Neuronal stem cell (in vitro differentiated cells): ENCODE measurements at regions not wholly inside any gene's neighbourhood (a gene's known extent, or its start where the extent isn't known, plus 50 kb on each side); places are given as distances from the start of the nearest gene placed in this dataset.

ENCODE experiments used
- DNase-seq: peaks from one replicate; pipeline ENCODE4 v3.0.0-alpha.2; 2013; ENCODE audit warnings: low spot score
- H2AFZ ChIP-seq: one replicate; pipeline ENCODE4 v1.6.1; 2013; ENCODE audit warnings: mild to moderate bottlenecking, low read length, inconsistent platforms
- H2AK5ac ChIP-seq: 2 replicates; pipeline ENCODE4 v1.6.1; 2013; ENCODE audit warnings: low read depth, mild to moderate bottlenecking, inconsistent platforms, low read length, moderate library complexity, mixed read lengths
- H2BK120ac ChIP-seq: 2 replicates; pipeline ENCODE4 v1.6.1; 2013; ENCODE audit warnings: low read depth, mild to moderate bottlenecking, inconsistent platforms, low read length, moderate library complexity, mixed read lengths
- H2BK12ac ChIP-seq: one replicate; pipeline ENCODE4 v1.6.1; 2013; ENCODE audit warnings: low read length, inconsistent platforms
- H2BK15ac ChIP-seq: 2 replicates; pipeline ENCODE4 v1.6.1; 2013; ENCODE audit warnings: mild to moderate bottlenecking, low read length, inconsistent platforms, mixed read lengths
- H2BK5ac ChIP-seq: one replicate; pipeline ENCODE4 v1.6.1; 2013; ENCODE audit warnings: inconsistent platforms, mild to moderate bottlenecking, low read length, moderate library complexity
- H3K14ac ChIP-seq: one replicate; pipeline ENCODE4 v1.6.1; 2013; ENCODE audit warnings: low read length, inconsistent platforms
- H3K18ac ChIP-seq: 2 replicates; pipeline ENCODE4 v1.6.1; 2013; ENCODE audit warnings: low read length, inconsistent platforms
- H3K23ac ChIP-seq: 2 replicates; pipeline ENCODE4 v1.6.1; 2013; ENCODE audit warnings: low read depth, mild to moderate bottlenecking, mixed read lengths, low read length, inconsistent platforms; ENCODE audit not compliant: poor library complexity
- H3K27ac ChIP-seq: replicated peaks from 3 replicates; pipeline ENCODE4 v1.5.1; 2013; ENCODE audit warnings: low read length, inconsistent platforms
- H3K27me3 ChIP-seq, 3 experiments: 2 replicates each; pipeline ENCODE4 v1.6.1; 2013; ENCODE audit warnings: low read length in 3 of 3, mild to moderate bottlenecking in 2 of 3, inconsistent platforms in 1 of 3, low read depth in 1 of 3, mixed read lengths in 1 of 3, moderate library complexity in 1 of 3; ENCODE audit not compliant: control insufficient read depth in 3 of 3, insufficient read depth in 3 of 3
- H3K36me3 ChIP-seq, 2 donors: replicated peaks in 1 of 2; 2 replicates each; pipeline ENCODE4 v1.6.1; 2013; ENCODE audit warnings: low read length in 2 of 2; ENCODE audit not compliant: control insufficient read depth in 2 of 2, insufficient read depth in 2 of 2
- H3K4ac ChIP-seq: 2 replicates; pipeline ENCODE4 v1.6.1; 2013; ENCODE audit warnings: inconsistent platforms, mild to moderate bottlenecking, low read length, moderate library complexity
- H3K4me1 ChIP-seq, 2 donors: 1 replicate in 1 of 2; 2 replicates in 1 of 2; pipeline ENCODE4 v1.6.1; 2013; ENCODE audit warnings: low read length in 2 of 2, low read depth in 1 of 2; ENCODE audit not compliant: control insufficient read depth in 2 of 2, insufficient read depth in 1 of 2
- H3K4me2 ChIP-seq: one replicate; pipeline ENCODE4 v1.6.1; 2013; ENCODE audit warnings: mild to moderate bottlenecking, low read length, inconsistent platforms; ENCODE audit not compliant: insufficient read depth, poor library complexity, severe bottlenecking
- H3K4me3 ChIP-seq, 2 donors: 2 replicates each; pipeline ENCODE4 v1.5.1; 2013; ENCODE audit warnings: low read length in 2 of 2, mild to moderate bottlenecking in 2 of 2, inconsistent platforms in 1 of 2, moderate library complexity in 1 of 2
- H3K79me1 ChIP-seq: one replicate; pipeline ENCODE4 v1.6.1; 2013; ENCODE audit warnings: low read depth, mild to moderate bottlenecking, inconsistent platforms, low read length, moderate library complexity
- H3K9ac ChIP-seq: one replicate; pipeline ENCODE4 v1.6.1; 2013; ENCODE audit warnings: mild to moderate bottlenecking, low read depth, low read length, inconsistent platforms; ENCODE audit not compliant: poor library complexity
- H3K9me3 ChIP-seq, 2 donors: replicated peaks in 1 of 2; 2 replicates each; pipeline versions ENCODE3 to v1.6.1; 2013; ENCODE audit warnings: low read length in 2 of 2, mild to moderate bottlenecking in 2 of 2, inconsistent platforms in 1 of 2, low read depth in 1 of 2, mixed read lengths in 1 of 2, moderate library complexity in 1 of 2; ENCODE audit not compliant: control insufficient read depth in 2 of 2, insufficient read depth in 1 of 2
- H4K8ac ChIP-seq: one replicate; pipeline ENCODE4 v1.6.1; 2013; ENCODE audit warnings: low read depth, mild to moderate bottlenecking, inconsistent platforms, low read length, moderate library complexity
- H4K91ac ChIP-seq: one replicate; pipeline ENCODE4 v1.6.1; 2013; ENCODE audit warnings: low read length, low read depth, mild to moderate bottlenecking, inconsistent platforms; ENCODE audit not compliant: poor library complexity
- WGBS, 2 donors: extraction: QIAGEN DNeasy Blood & Tissue Kit; methylation state at CpG; one replicate each; pipeline ENCODE4 v1.1.7; 2013; ENCODE audit warnings: missing lambda C conversion rate in 2 of 2, mixed read lengths in 1 of 2; ENCODE audit not compliant: insufficient read length in 2 of 2, insufficient replicate concordance in 1 of 2; ENCODE audit errors: extremely low coverage in 2 of 2; 5-methylcytosine and 5-hydroxymethylcytosine counted together

GRCh38 chr2:204090021-204090420 lies 153.5 kb downstream of the ICOS start:
- no peak overlapping the region for H4K91ac ChIP-seq
- H2BK120ac ChIP-seq, result no peak overlapping the region
- WGBS, 2 donors, result no CpG with 5 or more reads among the region's 3 CpGs
- no peak overlapping the region for H2BK15ac ChIP-seq
- no peak overlapping the region for H4K8ac ChIP-seq
- H3K79me1 ChIP-seq, result no peaks in the 10 kb centered on the region
- no peaks in the 10 kb centered on the region for H3K36me3 ChIP-seq
- H3K4me2 ChIP-seq, result no peak overlapping the region
- no peak overlapping the region for H3K4ac ChIP-seq
- no peak overlapping the region for H2AK5ac ChIP-seq
- H3K27ac ChIP-seq, result no peak overlapping the region
- no peak overlapping the region for H3K9ac ChIP-seq
- no peak overlapping the region for H3K23ac ChIP-seq
- no peak overlapping the region for H2BK5ac ChIP-seq
- peaks cover 0 to 8% of the 10 kb centered on the region in 2 donors for H3K9me3 ChIP-seq
- no peak overlapping the region for H3K18ac ChIP-seq
- no peak overlapping the region for H3K14ac ChIP-seq
- no peak overlapping the region for H2AFZ ChIP-seq
- H3K4me3 ChIP-seq, result no peak overlapping the region
- H2BK12ac ChIP-seq, result no peak overlapping the region
- no peaks in the 10 kb centered on the region for H3K4me1 ChIP-seq
- DNase-seq, result no peak
- H3K27me3 ChIP-seq, result no peaks in the 10 kb centered on the region

DNA sequence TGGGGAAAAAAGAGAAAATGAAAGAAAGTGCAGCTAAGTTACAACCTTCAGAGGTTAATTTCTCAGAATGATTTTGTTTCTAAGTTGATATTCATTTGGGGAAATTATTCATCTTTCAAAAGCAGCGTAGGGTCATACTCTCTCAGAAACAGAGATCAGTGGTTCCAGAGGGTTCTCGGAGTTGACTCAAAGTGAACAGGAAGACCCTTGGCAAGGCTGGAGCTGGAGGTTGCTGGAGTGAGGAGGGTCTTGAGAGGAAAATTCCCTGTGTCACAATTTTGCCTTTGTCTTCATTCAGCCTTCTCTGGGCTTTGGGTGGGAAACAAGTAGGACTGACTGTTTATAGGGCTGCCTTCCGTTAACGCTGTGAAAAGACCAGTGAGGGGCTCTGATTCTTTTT lies 168.2 kb downstream of the ICOS start:
- no peak overlapping the region for H2AFZ ChIP-seq
- H3K4ac ChIP-seq, result no peak overlapping the region
- H3K4me1 ChIP-seq, result peaks cover 7 to 10% of the 10 kb centered on the region in 2 donors
- no peak overlapping the region for H3K9ac ChIP-seq
- no peak overlapping the region for H3K4me2 ChIP-seq
- peaks cover 0 to 7% (median 0%) of the 10 kb centered on the region in 3 experiments for H3K27me3 ChIP-seq
- H3K18ac ChIP-seq, result no peak overlapping the region
- H3K27ac ChIP-seq, result no peak overlapping the region
- no peak for DNase-seq
- no peaks in the 10 kb centered on the region for H3K79me1 ChIP-seq
- WGBS, 2 donors, result no CpG with 5 or more reads among the region's 4 CpGs
- H2BK120ac ChIP-seq, result no peak overlapping the region
- no peak overlapping the region for H2BK15ac ChIP-seq
- no peaks in the 10 kb centered on the region for H3K36me3 ChIP-seq
- no peak overlapping the region for H2BK12ac ChIP-seq
- H3K4me3 ChIP-seq, result no peak overlapping the region
- no peak overlapping the region for H2AK5ac ChIP-seq
- H3K14ac ChIP-seq, result no peak overlapping the region
- no peak overlapping the region for H4K8ac ChIP-seq
- H4K91ac ChIP-seq, result no peak overlapping the region
- H3K9me3 ChIP-seq, result no peaks in the 10 kb centered on the region
- H2BK5ac ChIP-seq, result no peak overlapping the region
- H3K23ac ChIP-seq, result no peak overlapping the region

DNA sequence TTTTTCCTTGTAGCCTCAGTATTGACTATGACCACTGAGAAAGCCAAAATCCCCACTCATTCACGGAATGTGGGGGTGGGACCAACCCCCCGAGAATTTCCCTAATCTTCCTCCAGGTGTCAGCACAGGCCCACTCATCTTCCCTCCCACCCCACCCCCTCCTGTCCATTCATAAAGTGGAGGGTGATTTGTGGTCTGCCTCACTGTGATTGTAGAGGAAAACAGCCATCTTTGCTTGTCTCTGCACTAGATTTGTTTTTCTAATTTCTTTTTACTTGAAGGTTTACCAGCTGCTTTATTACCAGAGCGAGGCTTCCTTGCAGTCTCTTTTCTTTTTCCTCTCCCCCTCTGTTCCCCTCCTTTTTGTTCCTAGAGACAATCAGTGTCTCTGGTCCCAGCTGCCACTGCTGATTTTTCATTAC lies 171.8 kb downstream of the ICOS start:
- H3K9me3 ChIP-seq, result no peaks in the 10 kb centered on the region
- H2BK12ac ChIP-seq, result no peak overlapping the region
- H4K91ac ChIP-seq, result no peak overlapping the region
- H3K18ac ChIP-seq, result no peak overlapping the region
- H2BK5ac ChIP-seq, result no peak overlapping the region
- no peaks in the 10 kb centered on the region for H3K36me3 ChIP-seq
- no peak overlapping the region for H3K4me2 ChIP-seq
- H2AK5ac ChIP-seq, result no peak overlapping the region
- peaks cover 10 to 19% of the 10 kb centered on the region in 2 donors for H3K4me1 ChIP-seq
- H3K27me3 ChIP-seq, result peaks cover 0 to 2% (median 0%) of the 10 kb centered on the region in 3 experiments
- H2BK15ac ChIP-seq, result no peak overlapping the region
- H3K4me3 ChIP-seq, result no peak overlapping the region
- H3K14ac ChIP-seq, result no peak overlapping the region
- H3K4ac ChIP-seq, result no peak overlapping the region
- no peaks in the 10 kb centered on the region for H3K79me1 ChIP-seq
- H3K23ac ChIP-seq, result no peak overlapping the region
- peak overlapping the region; percentile 82 for H2AFZ ChIP-seq
- H4K8ac ChIP-seq, result no peak overlapping the region
- H3K9ac ChIP-seq, result no peak overlapping the region
- peak; percentile 61 for DNase-seq
- no peak overlapping the region for H3K27ac ChIP-seq
- no peak overlapping the region for H2BK120ac ChIP-seq
- no CpG with 5 or more reads among the region's 3 CpGs for WGBS, 2 donors

DNA sequence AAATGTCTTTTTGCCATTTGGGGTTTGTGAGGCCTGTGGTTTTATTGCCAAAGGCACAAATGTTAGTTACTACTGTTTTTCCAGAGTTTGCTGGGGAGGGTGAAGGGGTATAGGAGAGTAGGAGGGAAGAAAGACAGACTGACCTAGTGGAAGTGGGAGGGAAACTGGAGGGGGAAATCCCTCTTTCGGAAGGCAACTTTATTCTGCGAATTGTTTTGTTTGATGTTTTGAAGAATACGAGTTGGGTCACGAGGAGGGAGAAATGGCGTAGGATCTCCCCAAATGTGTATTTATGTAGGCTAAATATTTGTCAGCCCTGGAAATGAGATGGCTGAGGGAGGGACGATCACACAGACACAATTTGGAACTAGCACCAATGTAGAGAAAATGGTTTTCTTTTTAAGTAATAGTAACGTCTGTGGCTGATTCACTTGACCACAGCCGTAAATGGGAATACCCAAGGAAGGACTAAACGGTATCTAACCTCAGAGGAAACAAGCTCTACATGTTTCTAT lies 172.3 kb downstream of the ICOS start:
- no peaks in the 10 kb centered on the region for H3K9me3 ChIP-seq
- no peak overlapping the region for H2BK12ac ChIP-seq
- no CpG with 5 or more reads among the region's 9 CpGs for WGBS, 2 donors
- H3K36me3 ChIP-seq, result no peaks in the 10 kb centered on the region
- H3K4me3 ChIP-seq, result no peak overlapping the region
- no peak overlapping the region for H3K14ac ChIP-seq
- no peak overlapping the region for H3K9ac ChIP-seq
- H2AFZ ChIP-seq, result peak overlapping the region; percentile 82
- no peak overlapping the region for H3K27ac ChIP-seq
- peaks cover 0 to 2% (median 0%) of the 10 kb centered on the region in 3 experiments for H3K27me3 ChIP-seq
- no peak overlapping the region for H3K23ac ChIP-seq
- H3K4me1 ChIP-seq, result peaks cover 10 to 19% of the 10 kb centered on the region in 2 donors
- no peak overlapping the region for H2BK120ac ChIP-seq
- no peak overlapping the region for H2BK5ac ChIP-seq
- H2AK5ac ChIP-seq, result no peak overlapping the region
- H3K4ac ChIP-seq, result no peak overlapping the region
- no peak overlapping the region for H3K4me2 ChIP-seq
- H4K91ac ChIP-seq, result no peak overlapping the region
- no peak overlapping the region for H4K8ac ChIP-seq
- H2BK15ac ChIP-seq, result no peak overlapping the region
- no peak overlapping the region for H3K18ac ChIP-seq
- H3K79me1 ChIP-seq, result no peaks in the 10 kb centered on the region
- DNase-seq, result no peak
